HG02642 (cell line): ENCODE measurements at regions not wholly inside any gene's neighbourhood (a gene's known extent, or its start where the extent isn't known, plus 50 kb on each side); places are given as distances from the start of the nearest gene placed in this dataset.
"Not testable (repeated sequence)": the region's sequence is repeated elsewhere in the genome, so short reads cannot be mapped to it uniquely, and the experiment has no call there.

Experiments used
- ATAC-seq: cut with Tn5 transposase; IDR thresholded peaks from one replicate; pipeline ENCODE4 v1.9.1; 2021; ENCODE audit warnings: mild to moderate bottlenecking; ENCODE audit not compliant: unreplicated experiment, poor library complexity

DNA sequence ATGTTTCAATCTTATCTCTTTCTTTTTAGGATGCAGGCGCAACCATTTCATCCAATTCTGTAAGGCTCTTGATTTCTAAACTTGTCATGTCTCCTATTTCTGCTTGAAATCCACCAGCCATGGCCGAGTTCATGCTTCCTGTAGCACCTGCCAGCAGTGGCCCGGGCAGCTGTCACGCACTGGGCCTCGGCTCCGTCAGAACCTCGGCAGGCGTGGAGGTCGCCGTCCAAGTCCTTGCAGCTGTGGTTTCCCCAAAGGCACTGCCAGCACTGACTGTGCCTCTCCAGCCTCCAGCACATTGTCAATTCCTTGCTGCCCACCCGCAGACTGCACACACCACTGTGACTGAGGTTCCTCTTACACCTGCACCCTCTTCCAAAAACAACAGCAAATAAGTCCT, 188.7 kb upstream of the SALL3 start:
- ATAC-seq, result no peak

DNA sequence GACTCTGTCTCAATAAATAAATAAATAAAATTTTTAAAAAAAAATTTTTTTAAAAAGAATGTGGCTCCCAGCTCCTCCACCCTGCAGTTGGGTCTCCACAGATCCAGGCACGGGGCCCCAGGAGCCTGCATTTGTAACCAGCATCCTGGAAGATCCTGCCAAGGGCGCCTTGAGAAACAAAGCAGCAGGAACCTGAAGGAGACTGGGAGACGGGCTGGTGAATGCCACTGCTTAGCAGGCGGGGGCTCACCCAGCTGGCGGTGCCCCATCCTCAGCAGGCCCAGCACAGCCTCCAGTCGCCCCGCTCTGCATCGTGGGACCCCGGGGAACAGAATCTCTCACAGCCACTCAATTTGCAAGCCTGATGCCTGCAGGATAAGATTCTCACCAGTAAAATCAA, 187.5 kb upstream of the SALL3 start:
- ATAC-seq, result no peak

DNA sequence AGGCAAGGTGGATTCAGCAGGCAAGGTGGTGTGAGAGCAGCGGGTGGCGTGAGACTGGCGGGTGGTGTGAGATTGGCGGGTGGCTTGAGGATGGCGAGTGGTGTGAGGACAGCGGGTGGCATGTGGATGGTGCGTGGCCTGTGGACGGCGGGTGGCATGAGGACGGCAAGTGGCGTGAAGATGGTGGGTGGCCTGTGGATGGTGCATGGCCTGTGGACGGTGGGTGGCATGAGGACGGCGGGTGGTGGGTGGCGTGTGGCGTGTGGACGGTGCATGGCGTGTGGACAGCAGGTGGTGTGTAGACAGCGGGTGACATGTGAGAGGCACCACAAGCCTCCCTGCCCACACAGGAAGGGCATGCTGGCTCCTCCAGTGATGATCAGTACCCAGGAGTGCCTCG, 186.9 kb upstream of the SALL3 start:
- ATAC-seq, result no peak

DNA sequence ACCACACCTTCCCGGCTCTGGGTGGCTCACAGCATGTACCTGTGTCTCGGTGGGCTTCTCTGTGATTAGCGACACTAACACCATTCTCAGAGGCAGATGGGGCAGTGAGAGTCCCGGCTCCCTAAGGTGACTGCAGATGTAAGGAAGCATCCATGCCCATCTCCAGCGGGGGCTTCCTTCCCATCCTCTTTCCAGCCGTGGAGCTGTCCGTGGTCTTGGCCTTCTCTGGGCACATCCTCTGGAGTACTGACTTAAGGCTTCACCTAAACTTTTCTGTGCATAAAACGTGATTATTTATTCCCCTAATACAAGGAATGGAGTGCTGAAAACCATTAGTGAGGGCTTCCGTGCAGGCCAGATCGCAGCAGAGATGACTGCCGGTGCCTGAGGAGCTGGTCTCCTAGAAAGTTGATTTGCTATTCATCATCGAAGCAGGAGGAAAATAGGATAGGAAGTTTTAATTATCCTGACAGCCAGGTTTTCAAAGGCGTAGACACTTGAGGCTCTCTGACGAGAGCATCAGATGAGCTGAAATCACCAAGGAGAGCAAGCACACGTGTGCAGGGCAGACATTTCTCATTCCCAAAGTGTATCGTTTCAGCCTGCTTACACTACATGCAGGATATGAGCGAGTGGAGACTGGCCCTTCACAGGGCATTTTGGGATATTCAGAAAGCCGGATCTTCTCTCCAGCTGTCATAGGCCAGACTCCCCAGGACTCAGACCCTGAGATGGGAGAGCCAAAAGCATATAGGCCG, 186.1 kb upstream of the SALL3 start:
- ATAC-seq, result no peak

DNA sequence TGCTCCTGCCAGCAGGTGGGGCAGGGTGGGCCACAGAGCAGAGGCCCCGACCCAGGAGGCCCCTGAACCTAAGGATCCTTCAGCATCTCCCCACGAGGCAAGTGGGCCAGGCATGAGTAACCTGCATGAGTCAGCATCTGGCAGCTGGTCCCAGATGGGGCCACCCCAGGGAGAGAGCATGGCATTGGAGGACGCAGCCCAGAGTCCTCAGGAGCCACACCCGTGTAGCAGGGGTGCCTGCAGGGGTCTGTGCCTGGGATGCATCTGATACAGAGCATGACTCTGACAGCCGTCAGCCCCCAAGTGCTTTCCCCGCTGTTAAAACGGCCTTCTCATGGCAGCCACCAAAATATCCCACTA, 185.6 kb upstream of the SALL3 start:
- no peak for ATAC-seq

DNA sequence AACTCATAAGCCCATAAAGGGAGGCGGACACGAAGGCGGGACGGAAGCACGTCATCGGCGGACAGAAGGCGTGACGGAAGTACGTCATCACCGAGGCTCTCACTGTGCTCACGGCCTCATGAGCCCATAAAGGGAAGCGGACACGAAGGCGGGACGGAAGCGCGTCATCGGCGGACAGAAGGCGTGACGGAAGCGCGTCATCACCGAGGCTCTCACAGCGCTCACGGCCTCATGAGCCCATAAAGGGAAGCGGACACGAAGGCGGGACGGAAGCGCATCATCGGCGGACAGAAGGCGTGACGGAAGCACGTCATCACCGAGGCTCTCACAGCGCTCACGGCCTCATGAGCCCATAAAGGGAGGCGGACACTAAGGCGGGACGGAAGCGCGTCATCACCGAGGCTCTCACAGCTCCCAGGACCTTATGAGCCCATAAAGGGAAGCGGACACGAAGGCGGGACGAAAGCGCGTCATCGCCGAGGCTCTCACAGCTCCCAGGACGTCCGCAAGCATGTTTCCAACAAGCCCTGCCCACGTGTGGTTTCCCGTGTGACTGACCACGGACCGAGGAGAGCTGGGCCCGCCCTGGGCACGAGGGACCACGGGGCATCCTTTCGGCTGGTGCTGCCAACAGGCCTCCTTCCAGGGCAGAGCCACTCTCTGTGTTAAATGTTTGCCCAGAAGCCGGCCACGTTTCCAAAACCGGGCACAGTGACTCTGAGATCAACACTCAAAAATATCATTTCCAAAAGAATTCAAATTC, 182.7 kb upstream of the SALL3 start:
- ATAC-seq, result no peak

DNA sequence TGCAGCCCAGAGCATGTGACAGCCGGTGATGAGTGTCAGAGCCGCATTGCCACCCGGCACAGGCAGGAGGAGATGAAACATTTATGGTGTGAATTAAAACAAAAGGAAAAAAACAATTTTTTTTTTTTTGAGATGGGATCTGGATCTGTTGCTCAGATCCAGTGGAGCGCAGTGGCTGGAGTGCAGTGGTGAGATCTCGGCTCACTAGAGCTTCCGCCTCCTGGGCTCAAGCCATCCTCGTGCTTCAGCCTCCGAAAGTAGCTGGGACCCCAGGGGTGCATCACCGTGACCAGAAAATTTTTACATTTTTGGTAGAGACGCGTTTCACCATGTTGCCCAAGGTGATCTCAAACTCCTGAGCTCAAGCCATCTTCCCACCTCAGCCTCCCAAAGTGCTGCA, 182.1 kb upstream of the SALL3 start:
- ATAC-seq, result no peak

DNA sequence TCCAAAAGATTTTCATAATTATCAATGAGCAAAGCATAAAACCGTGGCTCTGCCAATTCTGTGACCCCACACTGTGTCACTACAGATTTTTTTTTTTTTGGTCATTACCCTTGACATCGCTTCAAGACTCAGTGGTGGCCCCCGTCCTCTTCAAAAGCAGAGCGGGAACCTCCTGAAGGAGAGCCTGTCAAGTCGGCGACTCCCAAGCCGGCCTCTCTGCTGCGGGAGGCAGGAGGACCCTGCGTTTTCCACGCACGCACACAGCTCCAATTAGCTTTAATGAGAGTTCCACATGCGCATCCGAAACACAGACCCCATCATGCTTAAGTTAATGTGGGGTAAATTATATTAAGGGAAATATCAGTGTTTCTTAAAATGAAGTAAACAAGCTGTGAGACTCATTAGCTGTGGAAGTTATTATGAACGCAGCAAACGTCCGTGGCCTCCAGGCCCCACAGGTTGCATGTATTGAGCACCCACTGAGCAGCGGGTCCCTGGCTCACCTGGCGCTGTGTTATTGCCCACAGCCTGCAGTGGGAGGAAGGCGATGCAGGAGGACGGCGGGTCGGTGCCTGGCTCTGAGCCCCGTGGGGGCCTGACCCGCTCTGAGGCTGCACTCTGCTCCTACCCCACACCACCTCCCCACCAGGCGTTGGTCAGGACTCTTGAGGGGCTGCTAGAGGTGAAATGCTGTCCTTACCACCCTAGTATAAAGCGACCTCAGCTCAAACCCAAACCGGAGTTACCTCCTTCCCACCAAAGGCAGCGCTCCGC, 181.0 kb upstream of the SALL3 start:
- ATAC-seq, result no peak

DNA sequence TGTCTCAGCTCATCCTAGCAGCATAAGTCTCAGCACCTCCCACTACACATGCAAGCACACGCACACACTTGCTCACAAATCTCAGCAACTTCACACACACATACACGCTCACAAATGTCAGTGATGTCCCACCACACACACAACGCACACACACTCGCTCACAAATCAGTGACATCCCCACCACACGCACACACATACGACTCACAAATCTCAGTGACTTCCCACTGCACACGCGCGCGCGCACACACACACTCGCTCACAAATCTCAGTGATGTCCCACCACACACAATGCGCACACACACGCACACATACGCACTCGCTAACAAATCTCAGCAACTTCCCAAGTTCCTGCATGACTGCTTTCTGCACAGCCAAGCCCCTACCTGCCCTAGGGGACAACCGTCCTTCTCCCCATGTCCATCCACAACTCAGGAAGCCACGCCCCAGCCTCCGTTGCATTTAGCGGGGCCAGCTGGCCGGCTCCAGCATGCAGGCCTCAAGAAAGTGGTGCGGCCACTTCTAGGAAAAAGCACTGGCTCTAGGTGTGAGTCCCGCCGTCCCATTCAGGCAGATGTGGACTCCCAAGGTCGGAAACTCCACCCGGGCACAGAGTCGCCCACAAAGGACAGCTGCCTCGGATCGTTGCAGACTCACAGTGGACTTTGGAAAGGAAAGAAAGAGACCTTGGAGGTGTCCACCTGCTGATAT, 180.1 kb upstream of the SALL3 start:
- no peak for ATAC-seq

DNA sequence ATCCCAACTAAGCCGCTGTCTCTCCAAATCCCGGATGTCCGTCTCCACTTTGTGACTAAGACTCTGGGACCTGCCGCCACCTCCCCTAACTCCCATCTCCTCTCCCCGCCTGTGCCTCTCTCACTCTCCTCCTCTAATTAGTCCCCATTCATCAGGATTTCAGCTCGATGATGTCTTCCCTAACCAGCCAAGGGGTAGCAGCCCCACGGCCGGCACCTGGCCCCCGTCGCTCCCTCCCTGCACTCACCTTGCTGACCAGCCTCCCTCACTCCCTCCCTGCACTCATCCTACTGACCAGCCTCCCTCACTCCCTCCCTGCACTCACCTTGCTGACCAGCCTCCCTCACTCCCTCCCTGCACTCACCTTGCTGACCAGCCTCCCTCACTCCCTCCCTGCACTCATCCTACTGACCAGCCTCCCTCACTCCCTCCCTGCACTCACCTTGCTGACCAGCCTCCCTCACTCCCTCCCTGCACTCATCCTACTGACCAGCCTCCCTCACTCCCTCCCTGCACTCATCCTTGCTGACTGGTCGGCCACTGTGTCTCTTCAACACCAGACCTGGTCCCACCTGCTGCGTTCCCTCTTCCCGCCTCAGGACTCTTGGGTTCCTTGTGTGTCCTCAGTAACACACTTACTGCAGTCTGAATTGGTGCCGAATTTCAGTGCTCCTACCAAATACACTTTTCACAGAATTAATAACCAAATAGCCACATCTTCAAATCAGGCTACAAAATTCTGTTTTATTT, 179.3 kb upstream of the SALL3 start:
- ATAC-seq, result not testable (repeated sequence)

DNA sequence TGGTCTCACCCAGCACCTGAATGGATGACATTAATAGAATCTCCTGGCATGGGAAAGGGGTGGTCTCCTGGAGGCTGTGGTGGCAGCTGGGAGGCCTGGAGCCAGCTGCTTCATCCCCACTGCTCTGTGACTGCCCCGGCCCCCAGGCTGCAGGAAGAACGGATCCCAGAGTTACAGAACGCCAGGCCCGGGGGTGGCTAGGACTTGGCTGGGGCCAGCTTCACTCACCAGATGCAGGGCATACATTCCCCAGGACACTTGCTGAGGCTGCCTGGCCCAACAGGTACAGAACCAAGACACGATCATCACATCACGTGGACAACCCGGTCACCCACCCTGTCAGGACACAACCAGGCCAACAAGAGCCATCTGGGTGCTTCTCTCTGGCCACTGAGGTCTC, 178.6 kb upstream of the SALL3 start:
- ATAC-seq, result no peak

DNA sequence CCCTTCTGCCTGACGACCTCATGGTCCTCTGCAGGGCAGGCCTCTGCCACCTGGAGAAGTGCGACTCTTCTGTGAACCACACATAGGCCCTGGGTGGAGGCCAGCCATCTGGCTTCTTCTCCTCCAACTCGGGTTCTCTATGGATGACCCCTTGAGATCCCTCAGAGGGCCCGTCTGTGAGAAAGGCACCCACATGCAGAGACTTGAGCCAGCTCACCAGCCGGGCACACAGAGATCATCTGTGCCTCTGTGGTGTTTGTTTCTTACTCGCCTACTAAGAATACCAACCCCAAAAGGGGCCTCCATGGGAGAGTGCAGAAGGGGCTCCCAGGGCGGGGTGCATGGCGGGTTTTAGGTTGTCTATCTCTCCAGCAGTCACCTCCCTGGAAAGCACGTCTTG, 176.5 kb upstream of the SALL3 start:
- ATAC-seq, result no peak

DNA sequence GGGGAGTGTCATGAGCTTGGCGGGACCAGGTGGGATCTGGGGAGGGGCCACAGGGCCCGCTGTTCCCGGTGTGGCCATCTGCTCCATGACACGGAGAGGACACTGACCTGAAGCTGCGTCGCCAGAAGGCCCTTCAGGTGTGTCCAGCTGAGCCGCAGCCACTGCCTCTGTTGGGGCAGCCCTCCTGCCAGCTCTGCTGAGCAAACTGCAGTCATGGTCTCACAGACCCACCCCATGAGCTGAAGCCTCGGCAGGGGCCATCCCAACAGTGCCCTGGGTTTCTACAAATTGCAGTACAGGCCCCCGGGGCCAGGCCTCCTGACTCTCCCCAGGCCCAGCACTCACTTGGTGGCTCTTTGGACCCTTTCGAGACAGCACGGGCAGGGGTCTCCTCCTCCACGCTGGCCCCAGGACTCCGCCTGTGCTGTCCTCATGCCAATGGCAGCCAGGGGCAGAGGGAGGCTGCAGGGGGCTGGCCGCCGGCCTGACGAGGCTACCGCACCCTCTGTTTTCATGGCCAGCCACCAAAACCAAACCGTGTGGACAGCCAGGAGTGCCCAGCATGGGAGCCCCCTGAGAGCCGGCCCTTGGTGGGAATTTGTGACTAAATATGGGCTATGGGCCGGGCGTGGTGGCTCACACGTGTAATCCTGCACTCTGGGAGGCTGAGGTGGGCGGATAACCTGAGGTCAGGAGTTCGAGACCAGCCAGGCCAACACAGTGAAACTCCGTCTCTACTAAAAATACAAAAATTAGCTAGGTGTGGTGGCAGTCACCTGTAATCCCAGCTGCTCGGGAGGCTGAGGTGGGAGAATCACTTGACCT, 175.2 kb upstream of the SALL3 start:
- ATAC-seq, result no peak

DNA sequence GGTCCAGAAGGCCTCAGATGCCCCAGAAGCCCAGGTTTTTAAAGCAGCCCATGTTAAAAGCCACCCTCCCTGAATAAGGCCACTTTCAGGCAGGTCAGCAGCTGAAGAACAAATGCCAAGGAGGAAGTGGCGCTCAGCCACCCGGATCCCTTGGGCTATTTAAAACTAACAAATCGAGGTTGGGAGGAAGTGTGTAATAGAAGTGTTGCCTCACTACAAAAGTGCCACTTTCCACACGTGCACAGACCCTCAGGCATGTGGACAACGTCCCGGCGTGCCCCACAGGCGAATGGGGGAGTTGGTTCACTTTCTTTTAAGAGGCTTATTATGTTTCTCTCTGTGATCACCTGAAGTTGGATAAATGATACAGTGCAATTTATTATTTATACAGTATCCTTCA, 173.8 kb upstream of the SALL3 start:
- no peak for ATAC-seq

DNA sequence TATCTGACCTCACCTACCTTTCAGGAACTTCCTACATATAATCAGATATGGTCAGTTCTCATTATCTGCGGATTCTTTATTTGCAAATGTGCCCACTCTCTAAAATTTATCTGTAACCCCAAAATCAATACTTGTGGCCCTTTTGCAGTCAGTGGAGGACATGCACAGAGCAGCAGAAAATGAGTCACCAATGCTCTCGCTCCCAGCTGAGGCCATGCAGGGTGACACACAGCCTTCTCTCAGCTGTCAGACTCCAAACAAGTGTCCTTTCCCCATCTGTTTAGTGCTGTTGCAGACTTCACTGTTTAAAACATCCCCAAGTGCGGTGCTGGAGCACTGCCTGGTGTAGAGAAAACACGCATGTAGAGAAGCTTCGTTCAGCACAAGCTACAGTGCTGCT, 171.9 kb upstream of the SALL3 start:
- no peak for ATAC-seq

DNA sequence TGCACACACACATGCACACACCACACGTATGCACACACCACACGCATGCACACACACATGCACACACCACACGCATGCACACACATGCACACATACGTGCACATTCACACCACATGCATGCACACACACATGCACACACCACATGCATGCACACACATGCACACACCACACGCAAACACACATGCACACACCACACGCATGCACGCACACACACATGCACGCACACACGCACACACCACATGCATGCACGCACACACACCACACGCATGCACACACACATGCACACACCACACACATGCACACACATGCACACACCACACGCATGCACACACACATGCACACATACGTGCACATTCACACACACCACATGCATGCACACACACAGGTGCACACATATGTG, 169.8 kb upstream of the SALL3 start:
- no peak for ATAC-seq

DNA sequence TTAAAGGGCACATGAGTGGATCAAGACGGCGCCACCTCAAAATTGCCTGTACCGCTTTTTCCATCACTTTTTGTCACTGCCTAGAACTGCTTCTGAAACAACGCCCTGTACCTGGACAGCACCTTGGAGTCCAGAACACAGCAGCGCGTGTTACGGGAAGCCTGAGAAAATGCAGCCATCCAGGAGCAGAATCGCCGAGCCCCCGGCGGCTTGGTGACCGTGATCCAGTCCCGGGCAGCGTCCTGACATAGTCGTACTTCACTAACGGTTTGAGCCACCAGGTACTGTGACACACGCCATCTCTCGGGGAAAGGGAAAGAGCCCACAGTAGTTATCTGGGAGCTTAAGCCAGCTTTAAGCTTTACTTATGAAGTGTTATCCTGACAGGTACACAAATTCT, 168.9 kb upstream of the SALL3 start:
- no peak for ATAC-seq

DNA sequence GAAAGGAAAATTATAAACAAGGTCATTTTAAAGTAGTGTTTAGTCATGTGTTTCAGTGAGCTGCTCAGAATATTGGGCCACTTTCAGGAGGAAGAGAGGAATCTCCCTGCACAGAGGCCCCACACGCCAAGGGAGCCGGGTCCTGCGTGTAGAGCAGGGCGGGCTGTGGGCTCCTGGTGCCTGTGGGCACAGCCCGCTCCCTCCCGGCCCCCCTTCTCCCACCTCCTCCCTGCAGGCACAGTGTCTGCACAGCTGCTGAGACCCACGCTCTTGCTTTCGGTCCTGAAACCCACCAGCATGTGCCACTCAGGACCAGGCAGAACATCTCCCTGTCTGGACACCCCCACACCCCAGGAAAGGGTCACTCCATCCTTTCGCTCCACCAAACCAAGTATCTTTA, 167.6 kb upstream of the SALL3 start:
- ATAC-seq, result no peak

DNA sequence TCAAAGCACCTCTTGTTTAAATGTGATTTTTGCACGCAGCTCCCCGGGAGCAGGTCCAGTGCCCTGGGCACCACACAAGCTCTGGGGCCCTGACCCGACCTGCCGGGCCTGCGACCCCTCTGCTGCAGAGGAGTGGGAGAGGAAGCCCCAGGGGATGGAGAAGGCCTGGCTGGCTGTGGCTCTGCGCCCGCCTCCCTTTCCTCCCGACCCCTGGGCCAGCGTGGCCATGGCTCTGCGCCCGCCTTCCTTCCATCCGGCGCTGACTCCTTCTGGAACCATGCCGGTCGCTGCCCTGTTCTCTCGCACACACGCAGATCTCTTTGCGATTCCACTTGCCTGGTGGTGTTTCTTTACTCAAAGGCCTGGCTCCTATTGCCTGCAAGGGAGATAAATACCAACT, 166.5 kb upstream of the SALL3 start:
- no peak for ATAC-seq
